Urothelium cell line (cell line): ENCODE measurements at regions not wholly inside any gene's neighbourhood (a gene's known extent, or its start where the extent isn't known, plus 50 kb on each side); places are given as distances from the start of the nearest gene placed in this dataset.

ENCODE experiments used
- DNase-seq: peaks from one replicate; pipeline ENCODE4 v3.0.0; 2011; ENCODE audit warnings: low spot score, mixed read lengths
- FAIRE-seq: peaks from 2 replicates; lab custom pipeline; 2011; peaks lifted over from hg19 to GRCh38; lab: Jason Lieb, UNC

DNA sequence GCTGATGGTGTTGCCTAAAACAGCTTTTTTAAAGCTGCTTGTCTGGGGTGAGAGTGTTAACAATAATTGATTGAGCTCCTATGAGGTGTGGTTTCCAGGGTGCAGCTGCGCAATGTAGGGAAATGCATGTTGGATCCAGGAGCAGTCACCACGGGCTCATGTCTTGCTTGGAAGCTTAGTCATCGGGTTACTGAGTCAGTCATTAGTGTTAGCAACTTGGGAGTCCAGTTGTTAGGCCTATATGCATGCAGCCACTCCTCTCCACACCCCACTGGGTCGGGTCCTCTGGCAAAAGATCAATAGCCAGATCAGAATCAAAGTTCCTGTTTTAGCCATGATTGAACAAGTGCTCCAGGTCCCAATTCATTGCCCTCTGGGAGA, 271.7 kb upstream of the CHD6 start:
- DNase-seq, result peak; percentile 29
- FAIRE-seq, result no peak

DNA sequence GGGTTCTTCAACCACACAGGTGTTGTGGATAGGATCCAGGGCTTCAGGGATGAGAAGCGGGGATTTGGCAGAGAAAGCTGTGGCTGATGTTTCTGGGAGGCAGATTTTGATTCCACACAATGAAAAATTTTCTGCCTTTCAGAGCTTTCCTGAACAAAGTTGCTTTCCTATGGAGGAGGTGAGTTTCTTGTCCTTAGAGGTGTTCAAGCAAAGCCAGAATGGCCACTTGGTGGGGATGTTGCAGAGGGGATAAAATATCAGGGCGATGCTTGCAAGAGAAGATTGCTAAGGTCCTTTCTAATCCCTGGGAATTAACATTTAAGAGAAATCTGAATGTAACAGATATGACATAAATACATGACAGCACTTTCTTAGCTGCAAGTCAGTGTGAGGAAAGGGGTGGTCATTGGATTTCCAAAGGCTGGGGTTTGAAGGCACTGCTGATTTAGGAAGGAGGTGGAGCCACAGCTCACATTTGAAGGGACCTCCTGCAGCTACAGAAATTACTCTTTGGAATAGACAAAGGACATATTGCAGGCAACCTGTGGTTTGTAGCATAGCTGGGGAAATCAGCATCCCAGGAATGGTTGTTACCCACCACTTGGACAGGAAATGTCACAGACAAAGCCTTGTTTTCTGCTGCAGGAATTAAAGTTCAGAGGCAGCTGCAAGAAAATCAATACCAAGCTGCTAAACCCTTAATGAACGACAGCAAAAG, 271.1 kb upstream of the CHD6 start:
- peak; percentile 23 for DNase-seq
- FAIRE-seq, result no peak

DNA sequence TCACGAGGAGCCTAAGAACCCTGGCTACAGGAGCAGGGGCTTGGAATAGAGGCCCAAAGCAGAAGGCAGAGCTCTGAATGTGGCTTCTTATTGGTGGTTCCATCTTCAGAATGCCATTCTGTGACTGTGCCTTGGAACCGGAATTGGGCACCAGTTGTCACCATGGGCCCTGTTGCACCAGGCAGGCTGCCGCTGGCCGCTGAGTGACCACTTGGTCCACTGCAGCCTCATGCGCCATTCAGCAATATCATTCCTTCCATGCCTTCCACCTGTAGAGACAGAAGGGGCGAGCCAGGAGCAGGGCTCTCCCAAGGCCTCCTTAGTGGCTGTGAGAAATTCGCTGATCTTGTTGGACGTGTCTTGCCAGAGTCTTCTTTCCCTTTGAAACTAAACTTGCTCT, 270.3 kb upstream of the CHD6 start:
- DNase-seq, result no peak
- no peak for FAIRE-seq

DNA sequence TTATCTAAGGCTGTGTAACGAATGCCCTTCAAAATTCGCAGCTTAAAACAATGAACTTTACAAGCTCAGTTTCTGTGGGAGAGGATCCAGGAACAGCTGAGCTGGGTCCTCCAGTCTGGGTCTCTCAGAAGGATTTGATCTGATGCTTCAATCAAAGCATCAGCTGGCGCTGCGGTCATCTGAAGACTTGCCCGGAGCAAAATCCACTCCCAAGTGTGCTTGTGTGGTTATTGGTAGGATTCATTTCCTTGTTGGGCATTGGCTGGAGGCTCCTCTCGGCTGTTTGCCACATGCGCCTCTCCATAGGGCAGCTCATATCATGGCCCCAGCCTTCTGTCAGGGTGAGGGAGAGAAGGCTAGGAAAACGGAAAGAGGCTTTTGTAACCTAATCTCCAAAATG, 269.3 kb upstream of the CHD6 start:
- DNase-seq (no peak), FAIRE-seq (no peak)

DNA sequence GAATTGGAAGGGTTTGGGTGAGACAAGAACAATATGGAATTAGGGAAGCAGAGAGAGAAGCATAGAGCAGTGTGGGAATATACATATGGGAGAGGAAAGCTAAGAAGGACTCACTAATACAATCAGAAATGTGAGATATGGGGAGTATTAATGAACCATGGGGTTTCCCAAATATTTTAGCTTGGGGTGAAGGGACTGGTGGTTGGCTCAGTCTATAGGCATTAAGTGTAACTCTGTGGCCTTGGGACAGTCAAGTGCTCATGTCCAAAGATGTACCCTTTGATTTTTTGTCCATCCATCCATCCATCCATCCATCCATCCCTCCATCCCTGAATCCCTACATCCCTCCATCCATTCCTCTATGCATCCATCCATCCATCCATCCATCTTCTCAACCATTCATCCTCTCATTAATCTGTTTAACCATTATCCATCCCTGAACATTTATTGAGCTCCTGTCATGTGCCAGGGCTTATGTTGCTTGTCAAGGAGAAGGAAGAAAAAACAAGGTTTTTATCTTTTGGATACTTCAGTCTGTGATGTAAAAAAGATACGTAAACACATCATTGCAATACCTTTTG, 263.4 kb upstream of the CHD6 start:
- FAIRE-seq (no peak), DNase-seq (no peak)

DNA sequence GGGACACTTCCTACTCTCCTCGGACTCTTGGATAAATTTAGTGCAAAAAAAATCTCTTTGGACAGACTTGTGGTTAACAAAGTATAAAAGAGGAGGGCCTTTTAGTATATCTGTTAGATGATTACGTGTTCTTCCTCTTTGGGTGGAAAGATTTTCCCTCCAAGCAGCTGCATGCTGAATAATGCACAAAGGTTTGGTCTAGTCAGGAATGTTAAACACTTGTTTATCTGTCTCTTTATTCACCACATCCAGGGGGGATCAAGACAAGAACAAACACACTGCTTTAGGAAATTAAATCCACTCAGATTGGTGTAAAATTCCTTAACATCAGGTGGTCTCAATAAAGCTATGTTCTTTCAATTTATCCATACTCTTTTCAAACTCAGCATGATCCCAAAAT, 260.9 kb upstream of the CHD6 start:
- DNase-seq (no peak), FAIRE-seq (no peak)

DNA sequence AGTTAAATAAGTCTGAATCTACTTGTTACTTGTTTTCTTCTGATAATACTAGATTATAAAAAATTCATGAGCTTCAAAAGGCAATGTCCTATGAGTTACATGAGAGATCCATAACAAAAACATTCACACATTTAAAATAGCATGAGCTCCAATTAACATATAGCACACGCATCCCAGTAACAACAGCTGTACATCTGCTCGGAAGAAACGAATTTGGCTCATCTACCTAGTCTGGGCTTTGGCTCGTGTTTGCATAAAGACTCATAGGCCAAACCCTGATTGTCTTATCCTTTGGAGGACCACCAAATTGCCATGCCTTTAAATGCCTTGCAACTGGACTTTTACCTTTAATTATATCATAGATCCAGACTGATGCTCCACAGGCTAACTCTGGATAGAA, 259.7 kb upstream of the CHD6 start:
- DNase-seq (no peak), FAIRE-seq (no peak)

DNA sequence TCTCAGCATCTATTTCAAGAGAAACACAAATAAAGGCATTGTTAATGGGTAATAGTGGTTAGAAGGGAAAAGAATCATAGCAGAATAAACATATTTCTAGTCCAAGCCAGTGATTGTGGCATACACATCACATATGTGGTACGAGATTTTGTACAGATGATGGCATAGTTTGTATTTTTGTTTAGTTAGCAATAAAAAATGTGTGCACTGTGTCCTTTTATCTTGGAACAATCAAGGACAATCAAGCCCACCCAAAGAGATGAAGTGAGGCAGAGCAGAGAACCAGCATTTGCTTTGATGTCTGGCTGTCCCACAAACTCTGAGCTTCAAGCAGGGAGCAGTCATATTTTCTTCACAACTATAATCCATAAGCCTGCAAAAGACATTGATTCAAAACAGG, 256.5 kb upstream of the CHD6 start:
- DNase-seq, result no peak
- FAIRE-seq, result no peak

DNA sequence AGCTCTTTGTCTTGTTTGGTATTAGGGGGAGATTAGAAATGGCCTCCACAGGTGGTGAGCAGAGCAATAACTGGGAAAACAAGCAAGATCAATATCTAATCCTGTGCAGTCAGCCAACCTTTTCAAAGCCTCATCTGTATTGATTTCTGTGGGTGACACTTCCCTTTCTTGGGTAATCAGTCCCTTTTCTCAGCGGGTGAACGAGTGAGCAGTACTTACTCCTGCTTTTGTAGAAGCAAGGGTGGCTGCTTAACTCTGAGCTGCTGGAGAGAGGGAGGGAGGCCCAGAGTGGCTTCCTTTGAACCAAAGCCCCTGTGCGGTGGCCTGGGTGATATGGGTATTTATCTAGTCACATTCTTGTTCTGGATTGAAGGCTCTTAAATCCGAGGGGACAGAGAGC, 254.8 kb upstream of the CHD6 start:
- FAIRE-seq (no peak), DNase-seq (no peak)

DNA sequence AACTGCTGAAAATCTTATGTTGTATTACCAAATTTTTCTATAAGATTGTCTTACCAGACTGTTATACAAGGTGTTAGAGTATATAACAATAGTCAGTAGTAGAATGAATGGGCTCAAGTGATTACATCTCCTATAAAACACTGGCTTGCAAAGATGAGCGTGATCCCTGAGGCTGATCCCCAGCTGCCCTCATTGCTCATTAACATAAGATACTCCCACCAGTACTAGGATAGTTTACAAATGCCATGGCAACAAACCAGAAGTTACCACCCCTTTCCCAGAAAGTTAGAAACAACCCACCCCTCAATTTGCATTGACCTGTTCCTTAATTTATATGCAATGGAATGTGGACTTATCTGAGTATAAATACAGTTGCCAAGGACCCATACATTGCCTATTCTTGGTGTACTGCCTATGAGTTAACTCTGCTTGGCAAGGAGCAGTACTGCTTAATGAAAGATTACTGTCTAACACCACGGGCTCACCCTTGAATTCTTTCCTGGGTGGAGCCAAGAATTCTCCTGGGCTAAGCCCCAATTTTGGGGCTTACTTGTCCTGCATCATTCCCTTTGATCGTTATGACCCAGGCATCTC, 252.8 kb upstream of the CHD6 start:
- no peak for FAIRE-seq
- DNase-seq, result no peak

DNA sequence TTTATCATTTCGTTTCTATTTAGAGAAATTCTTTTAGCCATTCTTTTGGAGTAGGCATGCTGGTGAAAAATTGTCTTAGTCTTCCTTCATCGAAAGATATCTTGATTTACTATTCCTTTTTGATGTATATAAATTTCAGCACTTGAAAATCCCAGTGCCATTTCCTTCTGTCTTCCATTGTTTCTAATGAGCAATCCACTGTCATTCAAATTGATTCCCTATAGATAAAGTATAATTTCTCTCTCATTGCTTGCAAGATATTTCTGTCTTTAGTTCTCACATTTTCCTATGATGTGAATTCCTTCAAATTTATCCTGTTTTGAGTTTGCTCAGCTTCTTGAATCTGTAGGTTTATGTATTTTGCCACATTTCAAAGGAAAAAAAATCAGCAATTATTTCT, 251.1 kb upstream of the CHD6 start:
- no peak for DNase-seq
- no peak for FAIRE-seq

DNA sequence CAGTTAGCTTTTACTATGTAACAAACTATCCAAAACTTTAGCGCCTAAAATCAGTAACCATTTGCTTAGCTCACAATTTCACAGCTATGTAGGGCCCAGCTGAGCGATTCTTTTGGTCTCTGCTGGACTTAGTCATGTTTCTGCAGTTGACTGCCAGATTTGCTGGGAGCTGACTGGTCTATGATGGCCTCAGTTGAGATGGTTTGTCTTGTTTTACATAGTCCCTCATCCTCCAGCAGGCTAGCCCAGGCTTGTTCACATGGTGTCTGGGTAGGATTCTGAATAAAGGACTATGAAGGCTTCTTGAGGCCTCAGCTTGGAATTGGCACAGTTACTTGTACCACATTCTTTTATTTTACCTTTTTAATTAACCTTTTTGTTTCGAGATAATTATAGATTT, 247.8 kb upstream of the CHD6 start:
- DNase-seq, result no peak
- no peak for FAIRE-seq

DNA sequence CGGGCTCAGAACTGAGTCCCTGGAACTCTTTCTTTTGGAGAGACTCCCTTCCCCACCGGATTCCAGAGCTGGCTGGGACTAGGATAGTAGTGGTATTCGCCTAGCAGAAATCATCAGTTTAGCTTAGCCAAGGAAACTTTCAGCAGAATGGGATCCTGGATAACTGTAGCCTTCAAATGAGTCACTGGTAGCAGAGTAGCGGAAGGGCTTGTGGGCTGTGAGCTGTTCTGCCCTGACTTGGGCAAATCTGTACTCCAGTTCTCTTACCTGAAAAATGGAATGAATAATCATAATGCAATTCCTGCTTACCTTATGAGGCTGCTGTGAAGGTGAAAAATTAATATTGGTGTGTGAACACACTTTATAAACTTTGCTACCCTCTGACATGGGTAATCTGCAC, 244.3 kb upstream of the CHD6 start:
- FAIRE-seq (no peak), DNase-seq (no peak)

DNA sequence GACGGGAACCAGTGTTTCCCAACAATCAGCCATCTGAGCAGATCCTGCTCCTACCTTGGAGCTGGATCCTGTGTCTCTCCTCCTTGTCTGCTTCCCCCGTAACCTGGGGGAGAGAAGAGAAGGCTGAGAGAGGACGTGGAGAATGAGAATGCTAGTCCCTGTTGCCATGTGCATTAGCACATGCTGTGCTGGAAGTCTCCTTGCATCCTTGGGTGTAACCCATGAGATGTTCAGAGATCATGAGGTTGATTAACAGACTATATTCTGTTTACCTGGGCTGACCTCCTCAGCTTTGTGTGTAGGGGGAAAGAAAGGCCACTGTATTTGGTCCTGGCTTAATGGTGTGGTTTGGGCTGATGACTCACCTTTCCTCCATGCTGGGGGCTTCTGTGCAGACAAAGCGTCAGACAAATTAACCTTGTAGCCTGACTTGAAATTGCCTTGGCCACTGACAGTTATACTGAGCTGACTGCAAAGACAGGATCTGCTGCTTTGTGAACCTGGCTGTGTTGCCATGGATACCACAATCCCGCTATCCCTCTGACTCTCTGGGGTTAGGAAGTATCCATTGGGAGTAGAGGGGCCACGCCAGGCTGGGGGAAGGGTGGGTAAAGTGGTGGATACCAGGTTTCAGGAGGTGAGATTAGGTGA, 243.7 kb upstream of the CHD6 start:
- DNase-seq (peak; percentile 14), FAIRE-seq (no peak)

DNA sequence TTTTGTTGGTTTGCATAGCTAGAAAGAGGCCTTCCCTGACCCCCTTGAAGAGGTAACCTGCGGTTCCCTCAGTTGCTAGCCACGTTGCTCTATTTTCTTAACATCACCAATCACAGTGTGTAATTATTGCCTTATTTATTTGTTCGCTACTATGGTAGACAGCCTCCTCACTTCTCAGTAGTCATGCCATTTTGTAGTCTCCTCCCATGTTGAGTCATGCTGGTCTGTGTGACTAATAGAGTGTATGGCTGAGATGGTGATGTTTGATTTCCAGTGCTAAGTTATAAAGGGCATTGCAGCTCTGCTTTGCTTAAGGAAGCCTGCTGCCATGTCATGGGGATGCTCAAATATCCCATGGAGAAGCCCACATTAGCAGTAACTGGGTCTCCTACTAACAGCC, 236.6 kb upstream of the CHD6 start:
- peak; percentile 37 for FAIRE-seq
- peak; percentile 21 for DNase-seq

DNA sequence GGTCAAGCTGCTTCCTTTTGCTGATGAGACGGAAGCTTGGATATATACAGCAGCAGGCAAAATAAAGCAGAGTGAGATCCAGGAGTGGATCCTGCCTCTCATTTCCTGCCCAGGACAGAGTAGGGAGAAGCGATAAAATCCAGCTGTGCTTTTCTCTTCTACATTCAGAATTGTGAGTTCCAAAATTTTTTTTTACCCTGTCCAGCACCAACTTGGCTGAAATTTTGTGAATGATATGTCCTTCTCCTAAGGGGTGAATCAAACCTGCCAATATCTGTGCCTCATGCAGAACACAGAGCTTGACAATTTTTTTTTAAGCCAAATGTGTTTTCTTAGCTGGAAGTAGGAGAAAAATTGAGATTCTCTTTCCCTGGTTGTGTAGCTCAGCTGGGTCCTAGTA, 235.6 kb upstream of the CHD6 start:
- FAIRE-seq (no peak), DNase-seq (no peak)

DNA sequence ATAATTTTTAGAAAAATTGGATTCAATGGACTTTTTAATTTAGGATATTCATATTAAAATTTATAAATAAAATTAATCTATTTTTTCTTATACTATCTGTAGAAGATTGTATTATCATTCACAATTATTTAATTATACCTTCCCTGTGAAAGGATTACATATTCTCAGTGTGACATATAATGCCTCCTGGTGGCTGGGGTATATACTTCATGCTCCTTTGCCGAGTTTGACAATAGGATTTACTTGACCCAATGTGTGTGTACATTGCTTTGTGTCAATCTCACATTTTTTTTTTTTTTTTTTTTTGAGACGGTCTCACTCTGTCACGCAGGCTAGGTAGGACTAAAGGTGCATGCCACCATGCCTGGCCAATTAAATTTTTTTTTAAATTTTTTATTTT, 230.0 kb upstream of the CHD6 start:
- DNase-seq (no peak), FAIRE-seq (no peak)

DNA sequence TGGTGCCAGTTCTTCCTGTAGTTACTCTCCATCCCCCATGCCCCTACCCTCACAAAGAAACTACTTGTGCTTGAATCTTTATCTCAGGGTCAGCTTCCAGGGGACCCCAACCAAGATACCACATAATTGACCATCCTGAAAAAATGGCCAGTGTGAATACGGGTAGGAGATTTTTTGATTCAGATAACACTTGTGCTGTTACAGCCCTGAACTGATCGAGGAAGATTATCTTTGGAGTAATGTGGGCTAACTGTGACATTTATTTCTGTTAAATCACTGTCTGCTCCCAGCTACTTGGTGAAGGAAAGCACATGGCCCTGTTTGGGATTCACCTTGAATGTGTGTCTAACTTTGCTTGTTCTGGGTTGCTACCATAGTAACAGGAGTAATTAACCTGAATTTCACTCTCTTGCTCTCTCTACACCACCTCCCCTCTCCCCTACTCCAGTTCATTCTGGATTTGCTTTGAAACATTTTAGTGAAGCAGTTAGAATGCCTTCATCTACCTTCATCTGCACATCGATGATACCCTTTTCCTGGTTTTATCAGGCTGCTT, 219.6 kb upstream of the CHD6 start:
- DNase-seq (no peak), FAIRE-seq (no peak)

DNA sequence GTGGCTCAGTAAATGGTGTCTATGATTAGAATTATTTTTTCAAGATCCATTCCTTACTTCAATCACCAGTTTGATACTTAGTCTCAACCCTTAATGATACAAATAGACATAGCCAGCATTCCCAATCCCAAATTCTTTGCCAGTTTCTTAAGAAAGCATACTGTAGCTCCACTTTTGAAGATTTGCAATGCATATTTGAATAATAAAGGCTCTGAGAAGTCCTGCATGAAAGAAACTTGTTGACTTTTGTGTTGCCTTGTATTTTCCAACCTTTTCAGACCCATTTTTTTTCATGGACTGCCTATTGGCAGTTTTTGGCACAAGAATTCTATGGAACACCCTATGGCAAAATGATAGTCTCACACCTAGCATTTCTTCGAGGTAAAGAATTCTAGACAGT, 215.6 kb upstream of the CHD6 start:
- FAIRE-seq (no peak), DNase-seq (no peak)

DNA sequence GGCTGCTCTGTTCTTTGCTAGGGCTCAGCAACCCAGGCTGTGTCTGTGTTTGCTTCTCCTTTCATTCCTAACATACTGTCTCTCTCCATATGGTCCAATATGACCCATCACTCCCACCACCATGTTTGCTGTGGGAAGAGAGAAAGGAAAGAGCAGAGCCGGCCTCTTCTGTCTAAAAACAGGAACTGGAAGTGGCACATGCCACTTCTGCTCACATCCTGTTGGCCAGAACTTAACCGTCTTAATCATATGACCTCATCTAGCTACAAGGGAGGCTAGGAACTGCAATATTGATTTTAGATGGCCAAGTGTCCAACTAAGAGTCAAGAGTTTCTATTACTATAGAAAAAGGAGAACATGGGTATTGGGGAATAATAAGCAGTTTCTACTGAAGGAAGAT, 212.5 kb upstream of the CHD6 start:
- FAIRE-seq (no peak), DNase-seq (no peak)

DNA sequence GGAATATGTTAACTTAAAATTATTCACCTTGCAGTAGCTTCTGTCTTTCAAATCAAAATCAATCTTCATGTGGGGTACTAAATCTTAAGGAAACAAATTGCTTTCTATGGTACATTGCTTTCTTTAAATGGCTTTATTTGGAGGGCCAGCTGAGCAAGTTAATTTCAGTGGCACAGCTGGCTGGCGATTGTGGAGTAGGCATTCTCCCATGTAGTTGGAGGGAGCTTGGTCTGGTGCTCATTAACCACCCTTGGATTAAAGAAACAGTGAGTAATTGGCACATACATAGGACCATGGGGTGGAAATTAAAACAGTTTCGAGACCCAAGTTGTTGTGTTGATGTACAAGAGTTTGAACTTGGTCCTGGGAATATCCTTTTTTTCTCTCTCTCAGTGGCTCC, 201.3 kb upstream of the CHD6 start:
- FAIRE-seq, result no peak
- no peak for DNase-seq

DNA sequence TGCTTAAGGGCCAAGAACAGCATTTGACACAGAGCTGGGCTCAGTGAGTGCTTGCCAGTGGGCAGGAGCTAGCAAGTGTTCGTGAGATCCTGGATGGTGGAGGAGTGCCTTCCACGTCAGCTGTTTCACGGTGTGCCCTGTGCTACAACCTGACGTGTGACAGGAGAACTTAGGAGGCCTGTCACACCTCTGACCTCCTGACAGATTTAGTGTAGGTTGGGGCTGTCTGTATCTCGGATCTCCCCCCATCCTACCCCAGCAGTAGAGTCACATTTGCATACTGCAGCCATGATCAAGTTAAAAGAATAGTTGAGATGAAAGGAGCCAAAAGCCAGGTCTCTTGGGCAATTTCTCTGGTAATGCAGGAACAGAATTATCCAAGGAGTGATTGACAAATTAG, 200.8 kb upstream of the CHD6 start:
- DNase-seq (no peak), FAIRE-seq (no peak)
